Transverse colon (tissue), 4 donors: ENCODE measurements at regions not wholly inside any gene's neighbourhood (a gene's known extent, or its start where the extent isn't known, plus 50 kb on each side); places are given as distances from the start of the nearest gene placed in this dataset.
"Not testable (repeated sequence)": the region's sequence is repeated elsewhere in the genome, so short reads cannot be mapped to it uniquely, and the experiment has no call there.

Experiments used
- DNase-seq: peaks from one replicate; pipeline ENCODE4 v3.0.0-alpha.2; 2019
- H3K27ac ChIP-seq, 4 donors: fragments of 200-600 bp; sonication (generic); 2 replicates each; pipeline ENCODE4 v1.5.1; 2016 to 2018; ENCODE audit warnings: inconsistent platforms in 4 of 4
- H3K27me3 ChIP-seq: fragments of 200-600 bp; sonication (generic); 2 replicates; pipeline ENCODE4 v1.5.1; 2017; ENCODE audit warnings: inconsistent platforms
- H3K36me3 ChIP-seq, 4 donors: fragments of 200-600 bp; sonication (generic); 2 replicates each; pipeline ENCODE4 v1.5.1; 2017 to 2019; ENCODE audit warnings: inconsistent platforms in 4 of 4
- H3K4me1 ChIP-seq, 4 donors: fragments of 200-600 bp; sonication (generic); 2 replicates each; pipeline ENCODE4 v1.5.1; 2017 to 2020; ENCODE audit warnings: inconsistent platforms in 4 of 4
- H3K4me3 ChIP-seq, 4 donors: fragments of 200-600 bp; sonication (generic); 1 replicate in 1 of 4; 2 replicates in 3 of 4; pipeline versions ENCODE4 v1.5.1 to v1.6.1; 2017 to 2019; ENCODE audit warnings: inconsistent platforms in 4 of 4
- H3K9me3 ChIP-seq, 2 donors: fragments of 200-600 bp; sonication (generic); 2 replicates each; pipeline ENCODE4 v1.5.1; 2017 to 2019; ENCODE audit warnings: inconsistent platforms in 2 of 2
- EP300 ChIP-seq: sonication (generic); formaldehyde crosslinking; IDR thresholded peaks from one replicate; pipeline ENCODE4 v1.6.1; 2017; ENCODE audit warnings: antibody characterized with exemption, low read depth
- POLR2A ChIP-seq: fragments of 450-650 bp; IDR thresholded peaks from one replicate; pipeline ENCODE4 v1.6.1; 2016; ENCODE audit warnings: antibody characterized with exemption, mild to moderate bottlenecking, moderate library complexity
- POLR2AphosphoS5 ChIP-seq, 3 donors: sonication (generic); formaldehyde crosslinking; IDR thresholded peaks; one replicate each; pipeline ENCODE4 v1.6.1; 2016; ENCODE audit warnings: antibody characterized with exemption in 3 of 3
- WGBS, 2 donors: methylation state at CpG; one replicate each; pipeline ENCODE4 v1.1.5; 2018; ENCODE audit warnings: low coverage in 1 of 2; 5-methylcytosine and 5-hydroxymethylcytosine counted together
- in situ Hi-C, 4 donors: fragments of 200-750 bp; cut with MboI; loops; one replicate each; pipeline versions ENCODE4 v1.15.0 to v1.15.1; 2017; ENCODE audit warnings: low sequenced_read_pairs in 3 of 4, low pct_ligation_motif_present in 1 of 4, low pct_unique_long_range_greater_than_20kb in 1 of 4
- intact Hi-C: fragments of 100-400 bp; cut with DNase I; formaldehyde crosslinking; loops from one replicate; pipeline ENCODE4 v1.15.1; 2023; ENCODE audit warnings: low total_unique reads
- TF ChIP-seq, protein P1 (sequence below), 5 experiments: fragments of 200-600 bp in 3 of 5; fragments of 450-650 bp in 2 of 5; sonication (generic) in 3 of 5; IDR thresholded peaks; 1 replicate in 2 of 5; 2 replicates in 3 of 5; pipeline ENCODE4 v1.5.1; 2016 to 2017; ENCODE audit warnings: antibody characterized with exemption in 5 of 5, inconsistent platforms in 3 of 5, mild to moderate bottlenecking in 2 of 5, moderate library complexity in 1 of 5

DNA sequence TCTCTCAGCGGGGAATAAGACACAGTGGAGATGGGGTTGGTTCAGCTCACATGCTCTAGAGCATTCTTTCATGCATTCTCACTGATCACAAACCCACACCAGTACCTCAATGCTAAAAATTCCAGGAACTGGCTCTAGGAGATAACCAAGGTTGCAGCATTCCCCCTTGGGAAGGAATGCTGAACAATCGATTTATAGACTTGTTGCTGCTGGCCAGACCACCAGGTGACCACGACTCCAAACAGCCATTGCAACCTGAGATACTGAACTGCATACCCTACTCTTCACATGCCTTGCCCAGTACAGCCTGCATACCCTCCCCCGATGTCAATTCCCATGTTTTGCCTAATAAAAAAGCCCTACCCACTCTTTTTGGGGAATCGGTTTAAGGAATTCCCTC lies 75.1 kb upstream of the GPRC5B start:
- DNase-seq = no peak
- H3K4me3 ChIP-seq = no peak overlapping the region
- intact Hi-C loops = no loop called here
- H3K27me3 ChIP-seq = peaks cover 5% of the 10 kb centered on the region
- 45 to 55% methylated on average over 3 to 5 of the region's 5 CpGs for WGBS, 2 donors
- in situ Hi-C loops = no loop called here
- H3K4me1 ChIP-seq = no peaks in the 10 kb centered on the region
- no peaks in the 10 kb centered on the region for H3K9me3 ChIP-seq
- H3K27ac ChIP-seq = no peak overlapping the region
- TF ChIP-seq, protein P1, sequence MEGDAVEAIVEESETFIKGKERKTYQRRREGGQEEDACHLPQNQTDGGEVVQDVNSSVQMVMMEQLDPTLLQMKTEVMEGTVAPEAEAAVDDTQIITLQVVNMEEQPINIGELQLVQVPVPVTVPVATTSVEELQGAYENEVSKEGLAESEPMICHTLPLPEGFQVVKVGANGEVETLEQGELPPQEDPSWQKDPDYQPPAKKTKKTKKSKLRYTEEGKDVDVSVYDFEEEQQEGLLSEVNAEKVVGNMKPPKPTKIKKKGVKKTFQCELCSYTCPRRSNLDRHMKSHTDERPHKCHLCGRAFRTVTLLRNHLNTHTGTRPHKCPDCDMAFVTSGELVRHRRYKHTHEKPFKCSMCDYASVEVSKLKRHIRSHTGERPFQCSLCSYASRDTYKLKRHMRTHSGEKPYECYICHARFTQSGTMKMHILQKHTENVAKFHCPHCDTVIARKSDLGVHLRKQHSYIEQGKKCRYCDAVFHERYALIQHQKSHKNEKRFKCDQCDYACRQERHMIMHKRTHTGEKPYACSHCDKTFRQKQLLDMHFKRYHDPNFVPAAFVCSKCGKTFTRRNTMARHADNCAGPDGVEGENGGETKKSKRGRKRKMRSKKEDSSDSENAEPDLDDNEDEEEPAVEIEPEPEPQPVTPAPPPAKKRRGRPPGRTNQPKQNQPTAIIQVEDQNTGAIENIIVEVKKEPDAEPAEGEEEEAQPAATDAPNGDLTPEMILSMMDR (IDR thresholded peaks at IDR 0.05) = no peak
- TF ChIP-seq POLR2AphosphoS5 (IDR thresholded peaks at IDR 0.05) = no peak
- TF ChIP-seq EP300 = no peak
- TF ChIP-seq POLR2A = no peak
- no peaks in the 10 kb centered on the region for H3K36me3 ChIP-seq

DNA sequence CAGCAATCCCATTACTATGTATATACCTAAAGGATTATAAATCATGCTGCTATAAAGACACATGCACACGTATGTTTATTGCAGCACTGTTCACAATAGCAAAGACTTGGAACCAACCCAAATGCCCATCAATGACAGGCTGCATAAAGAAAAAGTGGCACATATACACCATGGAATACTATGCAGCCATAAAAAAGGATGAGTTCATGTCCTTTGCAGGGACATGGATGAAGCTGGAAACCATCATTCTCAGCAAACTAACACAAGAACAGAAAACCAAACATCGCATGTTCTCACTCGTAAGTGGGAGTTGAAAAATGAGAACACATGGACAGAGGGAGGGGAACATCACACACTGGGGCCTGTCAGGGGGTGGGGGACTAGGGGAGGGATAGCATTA lies 71.2 kb upstream of the GPRC5B start:
- H3K36me3 ChIP-seq, DNase-seq, H3K27me3 ChIP-seq, intact Hi-C loops, H3K4me3 ChIP-seq, H3K27ac ChIP-seq, H3K4me1 ChIP-seq, in situ Hi-C loops, H3K9me3 ChIP-seq: not testable (repeated sequence)
- WGBS, 2 donors = 71 to 74% methylated on average over 3 of the region's 3 CpGs

DNA sequence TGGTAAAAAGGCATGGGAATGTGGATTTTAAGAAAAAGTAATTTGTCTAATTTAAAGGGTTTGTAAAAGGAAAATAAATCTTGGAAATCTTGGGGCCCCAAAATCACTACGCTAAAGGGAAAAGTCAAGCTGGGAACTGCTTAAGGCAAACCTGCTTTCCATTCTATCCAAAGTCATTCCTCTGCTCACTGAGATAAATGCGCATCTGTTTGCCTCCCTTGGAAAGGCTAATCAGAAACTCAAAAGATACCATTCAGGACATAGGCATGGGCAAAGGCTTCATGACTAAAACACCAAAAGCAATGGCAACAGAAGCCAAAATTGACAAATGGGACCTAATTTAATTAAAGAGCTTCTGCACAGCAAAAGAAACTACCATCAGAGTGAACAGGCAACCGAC lies 70.4 kb upstream of the GPRC5B start:
- DNase-seq, H3K4me3 ChIP-seq, in situ Hi-C loops, H3K27ac ChIP-seq, H3K4me1 ChIP-seq, H3K9me3 ChIP-seq, H3K36me3 ChIP-seq, H3K27me3 ChIP-seq, intact Hi-C loops: not testable (repeated sequence)
- 88 to 93% methylated on average over 3 of the region's 3 CpGs for WGBS, 2 donors

DNA sequence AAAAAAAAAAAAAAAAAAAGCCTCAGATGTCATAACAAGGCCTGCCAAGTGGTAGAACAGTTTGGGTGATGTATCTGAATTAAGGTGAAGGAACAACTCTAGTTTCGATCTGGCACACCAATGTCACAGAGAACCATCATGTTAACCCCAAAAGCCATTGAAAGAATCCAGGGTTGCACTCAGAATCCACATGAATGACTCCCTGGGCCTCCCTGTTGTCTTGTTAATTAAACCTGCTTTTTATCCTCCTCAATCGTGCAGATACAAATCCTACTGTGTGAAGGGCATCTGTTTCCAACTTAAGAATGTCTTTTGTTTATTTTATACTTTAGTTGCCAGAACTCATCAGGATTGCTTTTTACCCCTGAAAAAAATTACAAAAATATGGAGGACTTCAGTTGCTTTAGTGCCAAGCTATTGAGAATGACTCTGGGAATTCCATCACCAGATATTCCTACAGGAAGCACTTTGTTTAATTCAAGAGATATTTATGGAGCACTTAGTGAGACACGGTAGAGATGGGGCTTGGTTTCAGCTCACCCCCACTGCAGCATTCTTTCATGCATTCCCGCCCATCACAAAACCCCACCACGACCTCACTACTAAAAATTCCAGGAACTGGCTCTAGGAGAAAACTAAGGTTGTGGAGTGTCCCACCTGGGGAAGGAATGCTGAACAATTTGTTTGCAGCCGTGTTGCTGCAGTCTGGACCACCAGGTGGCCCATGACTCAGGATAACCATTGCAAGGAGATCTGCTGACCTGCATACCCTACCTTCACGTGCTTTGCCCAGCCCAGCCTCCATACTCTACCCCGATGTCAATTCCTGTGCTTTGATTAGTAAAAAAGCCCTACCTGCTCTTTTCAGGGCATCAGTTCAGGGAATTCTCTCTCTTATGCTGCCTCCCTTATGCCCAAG lies 63.8 kb upstream of the GPRC5B start:
- Histone ChIP-seq H3K9me3 (no peaks in the 10 kb centered on the region), H3K27me3 (no peaks in the 10 kb centered on the region), H3K36me3 (no peaks in the 10 kb centered on the region), H3K4me1 (no peaks in the 10 kb centered on the region), H3K4me3 (no peak overlapping the region), H3K27ac (no peak overlapping the region)
- in situ Hi-C loops (no loop called here), intact Hi-C loops (loop anchor here (1.0 kb wide), 1 partner anchor 23 kb away; no protein-coding TSS in a partner anchor)
- DNase-seq = no peak
- TF ChIP-seq EP300 (no peak), POLR2AphosphoS5 (IDR thresholded peaks at IDR 0.05) (no peak), POLR2A (no peak)
- TF ChIP-seq, protein P1 (IDR thresholded peaks at IDR 0.05) = no peak
- 42 to 44% methylated on average over 2 to 8 of the region's 8 CpGs for WGBS, 2 donors

DNA sequence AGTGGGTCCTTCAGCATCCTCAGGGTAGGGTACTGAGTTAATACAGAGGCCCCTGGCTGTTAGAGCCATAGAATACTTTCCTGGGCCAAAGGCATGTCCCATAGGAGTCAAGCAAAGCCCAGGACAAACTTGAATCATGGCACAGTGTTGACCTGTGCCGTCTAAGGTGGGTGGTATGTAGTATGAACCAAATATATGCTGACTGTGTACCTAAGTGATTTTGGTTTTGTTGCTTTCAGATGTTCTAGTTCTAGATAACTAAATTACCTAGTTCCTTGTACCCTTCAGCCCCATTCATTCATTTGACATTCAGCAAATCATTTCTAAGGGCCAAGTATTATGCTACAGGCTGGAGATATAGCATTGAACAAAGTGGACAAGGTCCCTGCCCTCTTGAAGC lies 61.3 kb upstream of the GPRC5B start:
- H3K4me3 ChIP-seq = no peak overlapping the region
- no peaks in the 10 kb centered on the region for H3K9me3 ChIP-seq
- H3K27me3 ChIP-seq = no peaks in the 10 kb centered on the region
- 93% methylated on average over 1 of the region's 1 CpG; no CpG with 5 or more reads in 1 of the 2 donors for WGBS, 2 donors
- no peak overlapping the region for H3K27ac ChIP-seq
- in situ Hi-C loops = no loop called here
- intact Hi-C loops = no loop called here
- TF ChIP-seq POLR2AphosphoS5 (IDR thresholded peaks at IDR 0.05) (no peak), POLR2A (no peak)
- TF ChIP-seq, protein P1 (IDR thresholded peaks at IDR 0.05) = no peak
- H3K4me1 ChIP-seq = no peaks in the 10 kb centered on the region
- DNase-seq = no peak
- H3K36me3 ChIP-seq = no peaks in the 10 kb centered on the region
